Testis (tissue), 2 donors: ENCODE measurements at regions not wholly inside any gene's neighbourhood (a gene's known extent, or its start where the extent isn't known, plus 50 kb on each side); places are given as distances from the start of the nearest gene placed in this dataset.

ENCODE experiments used
- POLR2A ChIP-seq: fragments of 450-650 bp; IDR thresholded peaks from one replicate; pipeline ENCODE4 v1.6.1; 2017; ENCODE audit warnings: antibody characterized with exemption, mild to moderate bottlenecking, moderate library complexity
- TF ChIP-seq, protein P1 (sequence below), 3 experiments: fragments of 450-650 bp in 2 of 3; fragments of 200-600 bp in 1 of 3; sonication (generic) in 1 of 3; IDR thresholded peaks; one replicate each; pipeline ENCODE4 v1.5.1; 2016 to 2019; ENCODE audit warnings: antibody characterized with exemption in 3 of 3, mild to moderate bottlenecking in 2 of 3, moderate library complexity in 1 of 3

- TF ChIP-seq, protein P1, sequence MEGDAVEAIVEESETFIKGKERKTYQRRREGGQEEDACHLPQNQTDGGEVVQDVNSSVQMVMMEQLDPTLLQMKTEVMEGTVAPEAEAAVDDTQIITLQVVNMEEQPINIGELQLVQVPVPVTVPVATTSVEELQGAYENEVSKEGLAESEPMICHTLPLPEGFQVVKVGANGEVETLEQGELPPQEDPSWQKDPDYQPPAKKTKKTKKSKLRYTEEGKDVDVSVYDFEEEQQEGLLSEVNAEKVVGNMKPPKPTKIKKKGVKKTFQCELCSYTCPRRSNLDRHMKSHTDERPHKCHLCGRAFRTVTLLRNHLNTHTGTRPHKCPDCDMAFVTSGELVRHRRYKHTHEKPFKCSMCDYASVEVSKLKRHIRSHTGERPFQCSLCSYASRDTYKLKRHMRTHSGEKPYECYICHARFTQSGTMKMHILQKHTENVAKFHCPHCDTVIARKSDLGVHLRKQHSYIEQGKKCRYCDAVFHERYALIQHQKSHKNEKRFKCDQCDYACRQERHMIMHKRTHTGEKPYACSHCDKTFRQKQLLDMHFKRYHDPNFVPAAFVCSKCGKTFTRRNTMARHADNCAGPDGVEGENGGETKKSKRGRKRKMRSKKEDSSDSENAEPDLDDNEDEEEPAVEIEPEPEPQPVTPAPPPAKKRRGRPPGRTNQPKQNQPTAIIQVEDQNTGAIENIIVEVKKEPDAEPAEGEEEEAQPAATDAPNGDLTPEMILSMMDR (IDR thresholded peaks at IDR 0.05) = no peak
- TF ChIP-seq POLR2A = no peak
Observed at GRCh38 chr9:20208226-20208625, 414.1 kb downstream of the MLLT3 start.
